H1 (cell line): ENCODE measurements at regions not wholly inside any gene's neighbourhood (a gene's known extent, or its start where the extent isn't known, plus 50 kb on each side); places are given as distances from the start of the nearest gene placed in this dataset.

Source experiments
- BCL11A ChIP-seq, 2 experiments: IDR thresholded peaks; one replicate each; pipeline ENCODE4 v1.6.1; 2011; ENCODE audit warnings: low read depth in 2 of 2, low read length in 2 of 2, mild to moderate bottlenecking in 2 of 2
- CBX5 ChIP-seq: fragments of 300-800, 300-1000 bp; sonication (generic); IDR thresholded peaks from 2 replicates; pipeline ENCODE4 v1.7.1; 2016; ENCODE audit warnings: antibody characterized with exemption, low read length, low read depth
- CEBPB ChIP-seq: IDR thresholded peaks from 2 replicates; pipeline ENCODE4 v1.6.1; 2012; ENCODE audit warnings: low read depth, low read length
- CHD2 ChIP-seq: IDR thresholded peaks from 2 replicates; pipeline ENCODE4 v1.6.1; 2012; ENCODE audit warnings: low read length, improper control_type of control experiment
- SP1 ChIP-seq: IDR thresholded peaks from 2 replicates; pipeline ENCODE4 v1.6.1; 2011; ENCODE audit warnings: low read depth, low read length
- TAF7 ChIP-seq: optimal IDR thresholded peaks from 2 replicates; pipeline ENCODE3; 2011; ENCODE audit warnings: low read depth, mild to moderate bottlenecking, inconsistent platforms, low read length, moderate library complexity, borderline replicate concordance
- TEAD4 ChIP-seq: IDR thresholded peaks from 2 replicates; pipeline ENCODE4 v1.6.1; 2012; ENCODE audit warnings: low read depth, low read length, inconsistent platforms, mixed read lengths

- no peak for TF ChIP-seq CEBPB
- no peak for TF ChIP-seq TAF7
- TF ChIP-seq CHD2, result no peak
- TF ChIP-seq SP1, result no peak
- no peak for TF ChIP-seq BCL11A (IDR thresholded peaks at IDR 0.05; ENCODE audit: low read depth in 2 of 2, low read length in 2 of 2)
- no peak for TF ChIP-seq CBX5
- no peak for TF ChIP-seq TEAD4
- TF ChIP-seq, all 59 proteins: peak for 0
These were observed 115.4 kb upstream of the BTG1 start (continued) for GRCh38 chr12:92261071-92261470.
